AG09319 (cell line): ENCODE measurements at regions not wholly inside any gene's neighbourhood (a gene's known extent, or its start where the extent isn't known, plus 50 kb on each side); places are given as distances from the start of the nearest gene placed in this dataset.

Experiments used
- DNase-seq: peaks from one replicate; pipeline ENCODE4 v3.0.0-alpha.2; 2010; ENCODE audit warnings: low read depth; ENCODE audit errors: extremely low read depth
- TF ChIP-seq, protein P1 (sequence below): IDR thresholded peaks from 2 replicates; pipeline ENCODE4 v1.5.1; 2011; ENCODE audit warnings: low read depth, mild to moderate bottlenecking, inconsistent platforms, low read length, moderate library complexity

DNA sequence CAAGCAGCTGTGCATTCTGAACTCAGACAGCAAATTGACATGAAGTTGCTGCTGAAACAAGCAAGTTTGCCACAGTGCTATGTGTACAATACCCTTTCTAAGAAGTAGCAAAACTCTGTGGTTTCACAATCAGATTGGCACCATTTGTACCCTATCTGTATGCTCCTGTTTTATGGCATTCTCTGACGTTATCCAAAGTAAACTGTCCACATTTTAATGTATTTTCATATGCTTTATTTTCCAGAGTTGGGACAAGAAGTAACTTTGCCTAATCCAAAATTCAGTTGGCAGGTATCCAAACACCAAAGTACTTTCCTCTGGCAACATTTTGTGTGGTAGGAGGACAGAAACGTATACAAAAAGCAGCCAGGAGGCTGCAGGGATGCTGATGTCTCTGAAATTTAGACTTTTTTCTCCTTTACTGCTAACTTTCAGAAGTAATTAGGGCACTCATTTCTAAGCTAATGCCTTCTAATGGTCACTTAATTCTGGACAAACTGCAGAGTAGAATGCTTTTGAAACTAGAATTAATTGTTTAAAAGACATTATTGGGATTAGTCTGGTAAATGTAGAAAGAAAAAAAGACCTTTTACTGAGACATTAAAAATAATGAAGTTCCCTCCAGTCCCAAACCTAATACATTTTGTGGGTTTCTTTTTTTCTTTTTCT, 414.7 kb upstream of the NRP1 start:
- TF ChIP-seq, protein P1, sequence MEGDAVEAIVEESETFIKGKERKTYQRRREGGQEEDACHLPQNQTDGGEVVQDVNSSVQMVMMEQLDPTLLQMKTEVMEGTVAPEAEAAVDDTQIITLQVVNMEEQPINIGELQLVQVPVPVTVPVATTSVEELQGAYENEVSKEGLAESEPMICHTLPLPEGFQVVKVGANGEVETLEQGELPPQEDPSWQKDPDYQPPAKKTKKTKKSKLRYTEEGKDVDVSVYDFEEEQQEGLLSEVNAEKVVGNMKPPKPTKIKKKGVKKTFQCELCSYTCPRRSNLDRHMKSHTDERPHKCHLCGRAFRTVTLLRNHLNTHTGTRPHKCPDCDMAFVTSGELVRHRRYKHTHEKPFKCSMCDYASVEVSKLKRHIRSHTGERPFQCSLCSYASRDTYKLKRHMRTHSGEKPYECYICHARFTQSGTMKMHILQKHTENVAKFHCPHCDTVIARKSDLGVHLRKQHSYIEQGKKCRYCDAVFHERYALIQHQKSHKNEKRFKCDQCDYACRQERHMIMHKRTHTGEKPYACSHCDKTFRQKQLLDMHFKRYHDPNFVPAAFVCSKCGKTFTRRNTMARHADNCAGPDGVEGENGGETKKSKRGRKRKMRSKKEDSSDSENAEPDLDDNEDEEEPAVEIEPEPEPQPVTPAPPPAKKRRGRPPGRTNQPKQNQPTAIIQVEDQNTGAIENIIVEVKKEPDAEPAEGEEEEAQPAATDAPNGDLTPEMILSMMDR = no peak
- DNase-seq = no peak

DNA sequence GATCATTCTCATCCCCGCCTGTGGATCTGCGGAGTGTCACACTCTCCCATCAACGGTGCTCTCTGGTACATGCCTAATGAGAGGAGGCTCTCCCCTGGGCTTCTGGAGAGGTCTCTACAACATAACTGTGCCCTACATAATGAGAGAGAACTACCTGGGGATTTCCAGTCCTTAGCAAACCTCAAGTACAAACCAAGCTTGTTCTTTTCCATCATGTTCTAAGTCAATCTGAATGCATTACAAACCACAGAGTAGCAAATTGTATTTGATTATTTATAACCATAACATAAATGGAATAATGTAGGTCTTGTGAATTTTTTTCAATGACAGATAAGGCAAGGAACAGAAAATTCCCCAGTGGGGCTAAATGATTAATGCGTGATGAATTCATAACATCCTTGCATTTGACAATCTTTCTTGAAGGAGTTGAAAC, 412.4 kb upstream of the NRP1 start:
- TF ChIP-seq, protein P1 = no peak
- no peak for DNase-seq

DNA sequence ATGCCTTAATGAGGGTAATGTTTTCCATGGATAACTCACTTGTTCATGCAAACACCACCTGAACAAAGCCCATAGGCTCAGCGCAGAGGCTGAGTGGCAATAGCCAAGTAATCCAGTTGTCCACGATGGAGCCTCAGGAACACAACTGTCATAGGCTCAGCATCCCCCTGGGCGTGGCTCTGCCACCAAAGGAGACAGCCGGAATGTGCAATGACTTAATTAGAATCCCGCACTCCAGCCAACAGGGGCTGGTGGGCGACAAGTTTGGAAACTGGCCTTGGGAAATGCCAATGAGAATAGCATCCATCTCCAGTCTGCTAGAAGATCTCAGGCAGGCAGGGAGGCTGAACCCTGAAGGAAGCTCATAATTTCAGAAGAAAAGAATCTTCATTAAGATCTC, 411.7 kb upstream of the NRP1 start:
- TF ChIP-seq, protein P1 = no peak
- no peak for DNase-seq

DNA sequence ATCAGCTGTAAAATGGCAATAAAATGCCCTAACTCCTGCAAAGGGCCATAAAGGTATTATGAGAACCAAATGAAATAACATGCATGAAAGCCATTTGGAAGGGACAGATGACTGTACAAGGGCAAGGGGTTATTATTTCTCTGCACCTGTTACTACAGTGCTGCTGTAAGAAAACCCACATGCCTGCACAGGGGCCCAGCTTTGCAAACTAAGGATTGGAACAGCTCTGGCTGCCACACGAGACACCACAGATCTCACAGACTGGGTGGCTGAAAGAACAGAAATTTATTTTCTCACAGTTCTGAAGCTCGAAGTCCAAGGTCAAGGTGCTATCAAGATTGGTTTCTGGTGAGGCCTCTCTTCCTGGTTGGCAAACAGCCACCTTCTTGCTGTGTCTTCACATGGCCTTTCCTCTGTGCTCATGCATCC, 409.0 kb upstream of the NRP1 start:
- TF ChIP-seq, protein P1 = no peak

DNA sequence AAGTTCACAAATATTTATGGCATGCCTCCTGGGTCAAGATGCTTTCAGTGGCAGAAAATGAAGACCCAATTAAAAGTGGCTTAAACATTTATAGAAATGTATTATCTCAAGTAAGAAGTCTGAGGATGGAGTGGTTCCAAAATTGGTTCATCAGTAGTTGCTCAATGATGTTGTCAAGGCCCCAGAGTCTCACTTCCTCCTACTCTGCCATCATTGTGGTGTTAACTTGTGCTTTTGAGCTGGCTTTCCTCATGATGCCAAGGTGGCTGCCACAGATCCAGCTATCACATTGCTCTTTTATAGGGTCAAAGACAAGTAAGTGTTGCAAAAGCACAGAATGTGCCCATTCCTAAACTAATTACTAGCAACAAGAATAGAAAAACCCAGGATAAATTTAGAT, 404.6 kb upstream of the NRP1 start:
- no peak for DNase-seq
- TF ChIP-seq, protein P1 = no peak

More for the DNA sequence above, 409.0 kb upstream of the NRP1 start:
- no peak for DNase-seq

DNA sequence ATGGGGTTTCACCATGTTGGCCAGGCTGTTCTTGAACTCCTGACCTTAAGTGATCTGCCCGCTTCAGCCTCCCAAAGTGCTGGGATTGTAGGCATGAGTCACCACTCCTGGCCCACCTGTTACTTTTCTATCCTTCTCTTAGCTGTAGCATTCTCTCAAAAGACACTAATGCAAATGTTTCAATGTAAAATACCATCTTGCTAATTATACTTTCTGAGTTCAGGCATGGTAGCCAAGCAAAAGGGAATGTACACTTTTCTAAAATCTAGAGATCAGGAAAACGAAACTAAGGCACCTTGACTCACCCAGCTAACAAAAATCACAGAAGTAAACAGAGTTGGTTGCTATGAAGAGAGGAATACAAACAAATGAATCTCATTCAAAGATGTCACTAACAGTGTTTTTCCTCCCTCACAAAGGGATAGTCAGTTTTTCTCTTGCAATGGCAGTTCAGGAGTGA, 401.0 kb upstream of the NRP1 start:
- TF ChIP-seq, protein P1 = no peak
- DNase-seq = peak; percentile 1

DNA sequence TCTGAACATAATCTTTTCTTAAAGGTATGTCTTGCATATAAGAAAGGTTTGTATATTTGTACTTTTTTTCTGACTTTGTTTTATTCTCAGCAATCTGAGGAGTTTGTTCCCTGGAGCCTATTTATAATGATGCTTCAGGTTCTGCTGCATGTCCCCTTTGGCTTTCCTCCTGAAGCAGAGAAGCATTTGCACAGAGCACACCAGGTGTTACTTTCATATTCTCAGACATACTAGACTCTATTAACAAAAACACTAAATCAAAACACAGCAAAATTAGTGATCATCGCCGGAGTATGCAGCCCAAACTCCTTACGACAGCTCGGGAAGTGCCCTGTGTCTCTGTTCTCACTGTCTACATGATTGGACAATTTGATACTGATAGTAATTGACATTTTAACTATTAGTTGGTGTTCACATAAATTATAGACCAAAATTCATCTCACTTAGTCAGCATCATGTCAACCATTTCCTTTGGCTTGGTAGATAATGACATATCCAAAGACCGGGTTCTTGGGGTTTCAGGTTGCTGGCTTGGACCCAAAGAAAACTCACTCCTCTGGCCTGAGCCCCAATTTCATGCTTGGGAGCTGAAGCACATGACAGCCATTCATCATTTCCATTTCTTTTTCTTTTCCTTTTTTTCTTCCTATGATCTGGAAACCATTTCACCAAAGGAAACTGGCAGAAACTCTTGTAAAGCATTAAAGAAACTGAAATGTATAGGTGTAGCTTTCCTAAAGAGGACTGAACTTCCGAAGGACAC, 400.1 kb upstream of the NRP1 start:
- TF ChIP-seq, protein P1 = no peak

More for the DNA sequence above, 400.1 kb upstream of the NRP1 start:
- DNase-seq = no peak
